Mucosa of descending colon (tissue), 3 donors: ENCODE measurements at regions not wholly inside any gene's neighbourhood (a gene's known extent, or its start where the extent isn't known, plus 50 kb on each side); places are given as distances from the start of the nearest gene placed in this dataset.

Experiments
- ATAC-seq: fragments of 200-7000 bp; cut with Tn5 transposase; one replicate; pipeline ENCODE4 v1.9.1; 2020; ENCODE audit warnings: mild to moderate bottlenecking, moderate library complexity
- DNase-seq, 3 donors: peaks; one replicate each; pipeline ENCODE4 v3.0.0-alpha.2; 2020
- H3K36me3 ChIP-seq: fragments of 200-600 bp; one replicate; pipeline ENCODE4 v1.8.0; 2021; ENCODE audit warnings: low read depth, mild to moderate bottlenecking
- H3K4me1 ChIP-seq: fragments of 200-600 bp; one replicate; pipeline ENCODE4 v1.8.0; 2021; ENCODE audit warnings: low read depth, mild to moderate bottlenecking
- H3K4me3 ChIP-seq: fragments of 200-600 bp; one replicate; pipeline ENCODE4 v1.8.0; 2021; ENCODE audit warnings: mild to moderate bottlenecking
- H3K9me3 ChIP-seq: fragments of 200-600 bp; one replicate; pipeline ENCODE4 v1.8.0; 2021; ENCODE audit warnings: mild to moderate bottlenecking
- CTCF ChIP-seq: fragments of 200-600 bp; IDR thresholded peaks from one replicate; pipeline ENCODE4 v1.8.0; 2022; ENCODE audit warnings: antibody characterized with exemption, mild to moderate bottlenecking
- intact Hi-C, 2 donors: fragments of 100-400 bp; cut with DNase I in 1 of 2; cut with micrococcal nuclease in 1 of 2; formaldehyde crosslinking; loops; one replicate each; pipeline versions ENCODE4 v1.11.0 to v1.11.1; 2022; cut with DNase I, micrococcal nuclease
- microRNA-seq: library from miRNA; unstranded; fragments of <30 nt; microRNA quantifications from one replicate; pipeline ENCODE4, GENCODE V29; 2019
- donor health status: DM: no; HTN: no; CAD: no; lungs with moderate emphysema.
- donor health status: DM: no; HTN: no; CAD: no.
- donor health status: DM: no; HTN: yes; CAD: no.

- DNase-seq (no peak), ATAC-seq (no peak)
- no peaks in the 10 kb centered on the region for H3K9me3 ChIP-seq
- intact Hi-C loops = no loop called here
- no peaks in the 10 kb centered on the region for H3K36me3 ChIP-seq
- H3K4me3 ChIP-seq = no peak overlapping the region
- H3K4me1 ChIP-seq = no peaks in the 10 kb centered on the region
- no peak for TF ChIP-seq CTCF
These were observed 55.6 kb upstream of the CCDC85A start for GRCh38 chr2:56128235-56128634.

- no peak for TF ChIP-seq CTCF
- Histone ChIP-seq H3K36me3 (no peaks in the 10 kb centered on the region), H3K9me3 (no peaks in the 10 kb centered on the region), H3K4me1 (no peaks in the 10 kb centered on the region), H3K4me3 (no peak overlapping the region)
- DNase-seq (peak in 1 of 3 donors; percentile 17), ATAC-seq (peak; percentile 23)
- intact Hi-C loops = loop anchor here in 1 of 2 donors (5.0 kb wide), 1 partner anchor 413 kb away; no protein-coding TSS in a partner anchor
These were observed 53.2 kb upstream of the CCDC85A start for GRCh38 chr2:56130463-56131070.

GRCh38 chr2:56132138-56132537 is 51.7 kb upstream of the CCDC85A start:
- DNase-seq (no peak), ATAC-seq (no peak)
- no peaks in the 10 kb centered on the region for H3K4me1 ChIP-seq
- no peak for TF ChIP-seq CTCF
- intact Hi-C loops = loop anchor here in 1 of 2 donors (5.0 kb wide), 1 partner anchor 415 kb away; no protein-coding TSS in a partner anchor
- no peaks in the 10 kb centered on the region for H3K9me3 ChIP-seq
- H3K36me3 ChIP-seq = no peaks in the 10 kb centered on the region
- no peak overlapping the region for H3K4me3 ChIP-seq

GRCh38 chr2:56133441-56133840 is 50.3 kb upstream of the CCDC85A start:
- intact Hi-C loops = loop anchor here in 1 of 2 donors (5.0 kb wide), 1 partner anchor 416 kb away; no protein-coding TSS in a partner anchor
- Histone ChIP-seq H3K4me1 (no peaks in the 10 kb centered on the region), H3K4me3 (no peak overlapping the region), H3K36me3 (no peaks in the 10 kb centered on the region), H3K9me3 (no peaks in the 10 kb centered on the region)
- no peak for DNase-seq
- ATAC-seq = no peak
- no peak for TF ChIP-seq CTCF

GRCh38 chr2:56133931-56134629 is 49.7 kb upstream of the CCDC85A start:
- no peaks in the 10 kb centered on the region for H3K4me1 ChIP-seq
- DNase-seq (no peak), ATAC-seq (no peak)
- no peak for TF ChIP-seq CTCF
- intact Hi-C loops = loop anchor here in 1 of 2 donors (5.0 kb wide), 1 partner anchor 417 kb away; no protein-coding TSS in a partner anchor
- no peaks in the 10 kb centered on the region for H3K9me3 ChIP-seq
- no peak overlapping the region for H3K4me3 ChIP-seq
- no peaks in the 10 kb centered on the region for H3K36me3 ChIP-seq

Small RNA genes lying in the stretch of these regions (microRNA-seq; reads per million reads assigned to microRNA genes)
- gene MIR216A (1.2 reads per million), gene MIR216B (0.93 reads per million), gene MIR217 (2.3 reads per million, percentile 5 among the genes with 10 or more reads in this experiment)
